ENCODE measurements at regions not wholly inside any gene's neighbourhood (a gene's known extent, or its start where the extent isn't known, plus 50 kb on each side); places are given as distances from the start of the nearest gene placed in this dataset.

- TF ChIP-seq CTCF (IDR thresholded peaks at IDR 0.05) (no peak), POLR2AphosphoS5 (IDR thresholded peaks at IDR 0.05; ENCODE audit: low read depth, low read length) (no peak), TCF7L2 (IDR thresholded peaks at IDR 0.05; ENCODE audit: low read depth, low read length) (no peak)
Observed at GRCh38 chr10:81496626-81497025, 378.4 kb upstream of the NRG3 start.

Data from Panc1 (cell line).